ENCODE measurements at regions not wholly inside any gene's neighbourhood (a gene's known extent, or its start where the extent isn't known, plus 50 kb on each side); places are given as distances from the start of the nearest gene placed in this dataset.

GRCh38 chr3:124057420-124057819 is 65.5 kb upstream of the ROPN1 start:
- Histone ChIP-seq H3K4me1 (ENCODE audit: control insufficient read depth, extremely low read depth, insufficient read depth, low read length) (no peaks in the 10 kb centered on the region), H4K20me1 (ENCODE audit: control insufficient read depth, extremely low read depth, insufficient read depth, low read length) (no peaks in the 10 kb centered on the region), H3K9ac (ENCODE audit: insufficient read depth, low read length) (no peak overlapping the region)

GRCh38 chr3:124059580-124059979 is 67.7 kb upstream of the ROPN1 start:
- no peak overlapping the region for H3K4me2 ChIP-seq (ENCODE audit: extremely low read depth, insufficient read depth, low read length)
- no peak overlapping the region for H3K4me3 ChIP-seq (replicated peaks in 1 of 4; ENCODE audit: control extremely low read depth in 1 of 4, insufficient read depth in 1 of 4, low read depth in 3 of 4, low read length in 4 of 4)
- peaks cover 2% of the 10 kb centered on the region for H3K4me1 ChIP-seq (ENCODE audit: control insufficient read depth, extremely low read depth, insufficient read depth, low read length)
- no peak for TF ChIP-seq EZH2 (IDR thresholded peaks at IDR 0.05; ENCODE audit: low read length, missing control alignments)
- TF ChIP-seq CTCF (conservative IDR thresholded peaks at IDR 0.05 in 1 of 2, IDR thresholded peaks at IDR 0.05 in 1 of 2; ENCODE audit: low read depth in 1 of 2, low read length in 2 of 2): no peak
- no peak overlapping the region for H3K9ac ChIP-seq (ENCODE audit: insufficient read depth, low read length)
- peaks cover 13% of the 10 kb centered on the region for H3K27me3 ChIP-seq (ENCODE audit: control insufficient read depth, insufficient read depth, low read length)
- H3K9me3 ChIP-seq (ENCODE audit: control insufficient read depth, insufficient read depth, low read depth, low read length): no peaks in the 10 kb centered on the region
- no peaks in the 10 kb centered on the region for H4K20me1 ChIP-seq (ENCODE audit: control insufficient read depth, extremely low read depth, insufficient read depth, low read length)
- H3K27ac ChIP-seq (ENCODE audit: insufficient read depth, low read length): no peak overlapping the region
- no peaks in the 10 kb centered on the region for H3K79me2 ChIP-seq (ENCODE audit: control insufficient read depth, insufficient read depth, low read length)
- DNase-seq (ENCODE audit: low read depth in 2 of 2): peak; percentile 69 to 71
- H2AFZ ChIP-seq (ENCODE audit: low read length): no peak overlapping the region
- no peaks in the 10 kb centered on the region for H3K36me3 ChIP-seq (ENCODE audit: control insufficient read depth, insufficient read depth, low read length)

More at GRCh38 chr3:124057420-124057819, 65.5 kb upstream of the ROPN1 start:
- H3K36me3 ChIP-seq (ENCODE audit: control insufficient read depth, insufficient read depth, low read length): no peaks in the 10 kb centered on the region
- DNase-seq (ENCODE audit: low read depth in 2 of 2): no peak
- no peaks in the 10 kb centered on the region for H3K79me2 ChIP-seq (ENCODE audit: control insufficient read depth, insufficient read depth, low read length)
- no peak overlapping the region for H2AFZ ChIP-seq (ENCODE audit: low read length)
- H3K4me3 ChIP-seq (replicated peaks in 1 of 4; ENCODE audit: control extremely low read depth in 1 of 4, insufficient read depth in 1 of 4, low read depth in 3 of 4, low read length in 4 of 4): no peak overlapping the region
- H3K4me2 ChIP-seq (ENCODE audit: extremely low read depth, insufficient read depth, low read length): no peak overlapping the region
- H3K9me3 ChIP-seq (ENCODE audit: control insufficient read depth, insufficient read depth, low read depth, low read length): no peaks in the 10 kb centered on the region
- no peak overlapping the region for H3K27ac ChIP-seq (ENCODE audit: insufficient read depth, low read length)
- H3K27me3 ChIP-seq (ENCODE audit: control insufficient read depth, insufficient read depth, low read length): peaks cover 10% of the 10 kb centered on the region
- TF ChIP-seq CTCF (conservative IDR thresholded peaks at IDR 0.05 in 1 of 2, IDR thresholded peaks at IDR 0.05 in 1 of 2; ENCODE audit: low read depth in 1 of 2, low read length in 2 of 2) (no peak), EZH2 (IDR thresholded peaks at IDR 0.05; ENCODE audit: low read length, missing control alignments) (no peak)

GRCh38 chr3:124063197-124063909 is 71.4 kb upstream of the ROPN1 start:
- Histone ChIP-seq H3K4me2 (ENCODE audit: extremely low read depth, insufficient read depth, low read length) (no peak overlapping the region), H3K9me3 (ENCODE audit: control insufficient read depth, insufficient read depth, low read depth, low read length) (no peaks in the 10 kb centered on the region), H3K4me1 (ENCODE audit: control insufficient read depth, extremely low read depth, insufficient read depth, low read length) (peaks cover 2% of the 10 kb centered on the region), H2AFZ (ENCODE audit: low read length) (no peak overlapping the region), H3K27ac (ENCODE audit: insufficient read depth, low read length) (no peak overlapping the region), H3K4me3 (replicated peaks in 1 of 4; ENCODE audit: control extremely low read depth in 1 of 4, insufficient read depth in 1 of 4, low read depth in 3 of 4, low read length in 4 of 4) (no peak overlapping the region), H3K9ac (ENCODE audit: insufficient read depth, low read length) (no peak overlapping the region), H3K79me2 (ENCODE audit: control insufficient read depth, insufficient read depth, low read length) (no peaks in the 10 kb centered on the region), H3K27me3 (ENCODE audit: control insufficient read depth, insufficient read depth, low read length) (peaks cover 7% of the 10 kb centered on the region), H3K36me3 (ENCODE audit: control insufficient read depth, insufficient read depth, low read length) (no peaks in the 10 kb centered on the region), H4K20me1 (ENCODE audit: control insufficient read depth, extremely low read depth, insufficient read depth, low read length) (no peaks in the 10 kb centered on the region)
- peak; percentile 74 to 82 for DNase-seq (ENCODE audit: low read depth in 2 of 2)
- TF ChIP-seq EZH2 (IDR thresholded peaks at IDR 0.05; ENCODE audit: low read length, missing control alignments): no peak
- TF ChIP-seq CTCF (conservative IDR thresholded peaks at IDR 0.05 in 1 of 2, IDR thresholded peaks at IDR 0.05 in 1 of 2; ENCODE audit: low read depth in 1 of 2, low read length in 2 of 2): no peak

Data from fibroblast of lung (primary cell).